CD14-positive monocyte (primary cell): ENCODE measurements at regions not wholly inside any gene's neighbourhood (a gene's known extent, or its start where the extent isn't known, plus 50 kb on each side); places are given as distances from the start of the nearest gene placed in this dataset.

Experiments
- DNase-seq, 3 donors: peaks; one replicate each; pipeline ENCODE4 v3.0.0-alpha.2; 2011 to 2022
- H2AFZ ChIP-seq: 2 replicates; pipeline ENCODE4 v1.6.0; 2012; ENCODE audit warnings: mild to moderate bottlenecking, low read depth, low read length, inconsistent platforms; ENCODE audit not compliant: insufficient read depth, poor library complexity, severe bottlenecking
- H3K27ac ChIP-seq, 2 donors: 1 replicate in 1 of 2; 2 replicates in 1 of 2; pipeline ENCODE4 v1.5.1; 2012 to 2013; ENCODE audit warnings: low read length in 2 of 2, control low read depth in 1 of 2, inconsistent platforms in 1 of 2, low read depth in 1 of 2, mild to moderate bottlenecking in 1 of 2
- H3K27me3 ChIP-seq, 2 donors: one replicate each; pipeline versions ENCODE4 v1.6.0 to v1.6.1; 2011 to 2013; ENCODE audit warnings: low read length in 2 of 2; ENCODE audit not compliant: control insufficient read depth in 2 of 2, insufficient read depth in 2 of 2
- H3K36me3 ChIP-seq, 2 donors: replicated peaks in 1 of 2; 1 replicate in 1 of 2; 2 replicates in 1 of 2; pipeline versions ENCODE4 v1.5.1 to v1.6.1; 2012 to 2013; ENCODE audit warnings: low read length in 2 of 2, control low read depth in 1 of 2, inconsistent platforms in 1 of 2, mild to moderate bottlenecking in 1 of 2; ENCODE audit not compliant: insufficient read depth in 2 of 2, control insufficient read depth in 1 of 2
- H3K4me1 ChIP-seq, 2 donors: 1 replicate in 1 of 2; 2 replicates in 1 of 2; pipeline versions ENCODE4 v1.5.1 to v1.6.1; 2012 to 2013; ENCODE audit warnings: low read length in 2 of 2, control low read depth in 1 of 2, inconsistent platforms in 1 of 2, mild to moderate bottlenecking in 1 of 2, moderate library complexity in 1 of 2; ENCODE audit not compliant: insufficient read depth in 2 of 2, control insufficient read depth in 1 of 2
- H3K4me2 ChIP-seq: replicated peaks from 2 replicates; pipeline ENCODE3; 2012; ENCODE audit warnings: low read length, moderate library complexity, mild to moderate bottlenecking; ENCODE audit not compliant: poor library complexity, severe bottlenecking; ENCODE audit errors: extremely low read depth
- H3K4me3 ChIP-seq, 3 experiments: fragments of 200-600 bp in 1 of 3; sonication (generic) in 1 of 3; replicated peaks in 1 of 3; 1 replicate in 2 of 3; 2 replicates in 1 of 3; pipeline ENCODE4 v1.5.1; 2011 to 2013; ENCODE audit warnings: low read length in 3 of 3, mild to moderate bottlenecking in 3 of 3, control low read depth in 2 of 3, low read depth in 2 of 3, inconsistent platforms in 1 of 3, moderate library complexity in 1 of 3
- H3K79me2 ChIP-seq: 2 replicates; pipeline ENCODE4 v1.6.0; 2012; ENCODE audit warnings: mild to moderate bottlenecking, control low read depth, inconsistent platforms, low read length, moderate library complexity; ENCODE audit not compliant: insufficient read depth
- H3K9ac ChIP-seq: 2 replicates; pipeline ENCODE4 v1.6.0; 2017; ENCODE audit warnings: low read length, mild to moderate bottlenecking; ENCODE audit not compliant: insufficient read depth, poor library complexity, severe bottlenecking
- H3K9me3 ChIP-seq, 2 donors: replicated peaks in 1 of 2; 1 replicate in 1 of 2; 2 replicates in 1 of 2; pipeline versions ENCODE4 v1.5.1 to v1.6.1; 2012 to 2013; ENCODE audit warnings: low read length in 2 of 2, control low read depth in 1 of 2; ENCODE audit not compliant: control insufficient read depth in 1 of 2, insufficient read depth in 1 of 2
- H4K20me1 ChIP-seq: 2 replicates; pipeline ENCODE4 v1.6.0; 2012; ENCODE audit warnings: mild to moderate bottlenecking, low read length, control low read depth, moderate library complexity; ENCODE audit not compliant: insufficient read depth
- H3K27ac Mint-ChIP-seq, 7 donors: one replicate each; pipeline ENCODE4 v1.8.0; 2020; ENCODE audit warnings: mild to moderate bottlenecking in 7 of 7, mixed read lengths in 7 of 7, moderate library complexity in 6 of 7, inconsistent platforms in 2 of 7
- H3K27me3 Mint-ChIP-seq, 3 donors: one replicate each; pipeline ENCODE4 v1.8.0; 2021 to 2022; ENCODE audit warnings: low read depth in 3 of 3, mild to moderate bottlenecking in 3 of 3, mixed read lengths in 3 of 3, moderate library complexity in 3 of 3, inconsistent platforms in 1 of 3
- H3K36me3 Mint-ChIP-seq, 2 donors: one replicate each; pipeline ENCODE4 v1.8.0; 2020; ENCODE audit warnings: mixed read lengths in 2 of 2, inconsistent platforms in 1 of 2, mild to moderate bottlenecking in 1 of 2
- H3K4me1 Mint-ChIP-seq: one replicate; pipeline ENCODE4 v1.8.0; 2020; ENCODE audit warnings: mild to moderate bottlenecking, mixed read lengths
- H3K4me3 Mint-ChIP-seq, 2 donors: one replicate each; pipeline ENCODE4 v1.8.0; 2020; ENCODE audit warnings: mild to moderate bottlenecking in 2 of 2, mixed read lengths in 2 of 2, moderate library complexity in 1 of 2
- H3K9me3 Mint-ChIP-seq, 7 donors: one replicate each; pipeline ENCODE4 v1.8.0; 2020 to 2022; ENCODE audit warnings: mixed read lengths in 7 of 7, mild to moderate bottlenecking in 6 of 7, moderate library complexity in 6 of 7, inconsistent platforms in 2 of 7
- CTCF ChIP-seq: fragments of 200-600 bp; IDR thresholded peaks from one replicate; pipeline ENCODE4 v1.8.0; 2022; ENCODE audit warnings: antibody characterized with exemption, mild to moderate bottlenecking
- WGBS: methylation state at CpG from one replicate; pipeline ENCODE4 v1.1.5; 2013; ENCODE audit warnings: missing lambda C conversion rate; ENCODE audit not compliant: insufficient coverage; 5-methylcytosine and 5-hydroxymethylcytosine counted together
- intact Hi-C, 2 donors: fragments of 100-400 bp; cut with micrococcal nuclease; formaldehyde crosslinking; loops; one replicate each; pipeline versions ENCODE4 v1.15.0 to v1.15.1; 2023

GRCh38 chr11:110858547-110858921 is 146.3 kb upstream of the ARHGAP20 start:
- no peak overlapping the region for H3K27ac Mint-ChIP-seq

DNA sequence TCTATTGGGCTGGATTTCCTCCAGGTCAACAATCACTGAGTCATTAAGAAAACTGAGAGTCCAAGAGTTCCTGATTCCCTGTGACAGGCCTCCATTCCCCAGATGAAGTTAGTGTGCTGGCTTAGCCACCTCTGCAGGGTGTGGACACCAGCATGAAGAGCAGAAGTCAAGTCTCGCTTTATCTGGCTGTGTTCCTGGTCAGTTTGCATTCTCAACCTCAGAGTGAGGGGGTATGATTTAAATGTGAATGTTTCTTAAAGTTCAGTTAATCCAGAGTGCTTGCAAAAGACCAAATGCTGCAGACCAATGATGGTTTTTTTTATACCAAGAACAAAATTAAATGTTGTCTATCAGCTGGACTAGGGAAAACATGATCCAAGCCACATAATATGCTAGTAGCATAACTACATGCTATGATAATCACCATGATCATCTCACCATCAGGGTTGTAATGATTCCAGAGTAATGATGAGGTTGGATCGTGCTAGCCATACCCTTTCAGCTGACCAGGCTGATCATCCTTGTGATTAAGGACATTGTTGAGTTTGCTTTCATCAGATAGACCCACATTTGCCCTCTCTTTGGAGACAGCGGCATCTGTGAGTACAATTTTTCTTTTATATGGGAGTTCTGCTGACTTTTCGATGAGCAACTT is 145.8 kb upstream of the ARHGAP20 start:
- no peak overlapping the region for H3K27ac Mint-ChIP-seq

More at GRCh38 chr11:110858547-110858921, 146.3 kb upstream of the ARHGAP20 start:
- TF ChIP-seq CTCF = no peak
- Histone ChIP-seq H3K4me1 (no peaks in the 10 kb centered on the region), H3K9me3 (no peaks in the 10 kb centered on the region), H3K4me3 (no peak overlapping the region), H3K4me2 (no peak overlapping the region), H3K27ac (no peak overlapping the region), H4K20me1 (no peaks in the 10 kb centered on the region), H3K9ac (no peak overlapping the region), H2AFZ (no peak overlapping the region), H3K36me3 (no peaks in the 10 kb centered on the region), H3K79me2 (no peaks in the 10 kb centered on the region), H3K27me3 (no peaks in the 10 kb centered on the region)
- H3K36me3 Mint-ChIP-seq = no peaks in the 10 kb centered on the region
- H3K4me1 Mint-ChIP-seq = no peaks in the 10 kb centered on the region
- intact Hi-C loops = no loop called here
- no peak for DNase-seq
- H3K4me3 Mint-ChIP-seq = no peak overlapping the region
- H3K27me3 Mint-ChIP-seq = peaks cover 0 to 3% (median 0%) of the 10 kb centered on the region in 3 donors
- WGBS = 90% methylated on average over 3 of the region's 5 CpGs
- peaks cover 0 to 4% (median 2%) of the 10 kb centered on the region in 7 donors for H3K9me3 Mint-ChIP-seq

More for the DNA sequence above, 145.8 kb upstream of the ARHGAP20 start:
- TF ChIP-seq CTCF = no peak
- H4K20me1 ChIP-seq = no peaks in the 10 kb centered on the region
- H3K4me2 ChIP-seq = no peak overlapping the region
- no peaks in the 10 kb centered on the region for H3K27me3 ChIP-seq
- H3K9me3 ChIP-seq = no peaks in the 10 kb centered on the region
- H3K27ac ChIP-seq = no peak overlapping the region
- no peaks in the 10 kb centered on the region for H3K36me3 ChIP-seq
- H3K79me2 ChIP-seq = no peaks in the 10 kb centered on the region
- Mint-ChIP-seq H3K4me1 (no peaks in the 10 kb centered on the region), H3K9me3 (peaks cover 0 to 4% (median 2%) of the 10 kb centered on the region in 7 donors), H3K27me3 (peaks cover 0 to 3% (median 0%) of the 10 kb centered on the region in 3 donors), H3K36me3 (no peaks in the 10 kb centered on the region), H3K4me3 (no peak overlapping the region)
- no peak overlapping the region for H2AFZ ChIP-seq
- intact Hi-C loops = no loop called here
- no peaks in the 10 kb centered on the region for H3K4me1 ChIP-seq
- no peak overlapping the region for H3K9ac ChIP-seq
- H3K4me3 ChIP-seq = no peak overlapping the region
- WGBS = 86% methylated on average over 3 of the region's 4 CpGs
- no peak for DNase-seq
